ENCODE measurements at regions not wholly inside any gene's neighbourhood (a gene's known extent, or its start where the extent isn't known, plus 50 kb on each side); places are given as distances from the start of the nearest gene placed in this dataset.
"Not testable (repeated sequence)": the region's sequence is repeated elsewhere in the genome, so short reads cannot be mapped to it uniquely, and the experiment has no call there.

- H3K4me3 ChIP-seq (ENCODE audit: low read depth, low read length) = no peak overlapping the region
Measured at GRCh38 chr15:36177590-36178302, 401.7 kb upstream of the CDIN1 start.

DNA sequence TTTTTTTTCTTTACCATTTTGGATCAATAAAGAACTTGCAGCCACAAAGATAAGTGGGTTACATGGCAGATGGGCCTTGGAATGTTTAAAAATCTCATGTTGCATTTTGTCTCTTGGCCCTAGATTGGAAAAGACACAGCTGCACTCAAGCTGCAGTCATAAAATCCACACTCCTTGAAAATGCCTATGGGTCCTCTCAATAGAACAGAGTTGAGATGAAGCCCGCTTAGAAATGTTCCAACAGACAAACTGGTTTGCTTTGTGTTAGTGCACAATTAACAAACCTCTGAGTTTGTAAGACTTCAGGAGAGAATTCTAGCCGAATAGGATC is 401.2 kb upstream of the CDIN1 start:
- TF ChIP-seq CTCF (IDR thresholded peaks at IDR 0.05; ENCODE audit: low read depth, low read length) = no peak
- no peak overlapping the region for H3K4me3 ChIP-seq (ENCODE audit: low read depth, low read length)

More at GRCh38 chr15:36177590-36178302, 401.7 kb upstream of the CDIN1 start:
- no peak for TF ChIP-seq CTCF (IDR thresholded peaks at IDR 0.05; ENCODE audit: low read depth, low read length)

DNA sequence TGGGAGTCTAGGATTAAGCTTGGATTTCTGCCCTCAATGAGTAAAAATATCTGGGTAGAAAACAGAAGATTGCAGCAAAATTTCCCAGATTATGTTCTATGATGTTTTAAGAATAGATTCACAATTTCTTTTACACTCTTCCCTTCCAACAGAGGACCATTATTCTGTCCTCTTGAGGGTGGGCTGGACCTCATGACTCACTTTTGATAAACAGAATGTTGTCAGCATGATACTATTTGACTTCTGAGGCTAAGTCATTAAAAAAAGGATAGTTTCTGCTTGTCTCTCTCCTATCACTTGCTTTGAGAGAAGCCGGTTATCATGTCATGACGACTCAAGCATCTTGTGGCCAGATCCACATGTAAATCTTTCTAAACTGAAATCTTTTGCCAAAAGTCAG is 396.2 kb upstream of the CDIN1 start:
- TF ChIP-seq CTCF (IDR thresholded peaks at IDR 0.05; ENCODE audit: low read depth, low read length) = no peak
- no peak overlapping the region for H3K4me3 ChIP-seq (ENCODE audit: low read depth, low read length)

- TF ChIP-seq CTCF (IDR thresholded peaks at IDR 0.05; ENCODE audit: low read depth, low read length) = no peak
- H3K4me3 ChIP-seq (ENCODE audit: low read depth, low read length) = no peak overlapping the region
Measured at GRCh38 chr15:36185438-36185837, 394.0 kb upstream of the CDIN1 start.

- H3K4me3 ChIP-seq (ENCODE audit: low read depth, low read length) = no peak overlapping the region
- no peak for TF ChIP-seq CTCF (IDR thresholded peaks at IDR 0.05; ENCODE audit: low read depth, low read length)
Measured at GRCh38 chr15:36185845-36186244, 393.6 kb upstream of the CDIN1 start.

GRCh38 chr15:36186376-36186775 is 393.1 kb upstream of the CDIN1 start:
- TF ChIP-seq CTCF (IDR thresholded peaks at IDR 0.05; ENCODE audit: low read depth, low read length) = no peak
- H3K4me3 ChIP-seq (ENCODE audit: low read depth, low read length) = no peak overlapping the region

DNA sequence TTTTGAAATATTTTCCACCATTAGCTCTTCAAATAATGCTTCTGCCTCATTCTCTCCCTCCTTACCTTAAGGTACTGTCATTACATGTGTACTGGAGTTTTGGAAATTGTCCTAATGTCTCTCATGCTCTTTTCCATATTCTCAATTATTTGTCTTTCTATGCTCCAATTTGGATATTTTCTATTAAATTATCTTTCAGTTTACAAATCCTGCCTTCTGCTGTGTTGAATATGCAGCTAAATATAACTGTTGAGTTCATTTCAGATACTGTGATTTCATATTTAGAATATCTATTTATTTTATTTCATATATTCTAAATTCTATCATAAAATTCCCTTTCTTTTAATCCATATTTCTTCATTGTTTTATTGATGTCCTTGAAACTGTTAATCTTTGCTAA is 388.0 kb upstream of the CDIN1 start:
- TF ChIP-seq CTCF (IDR thresholded peaks at IDR 0.05; ENCODE audit: low read depth, low read length) = no peak

DNA sequence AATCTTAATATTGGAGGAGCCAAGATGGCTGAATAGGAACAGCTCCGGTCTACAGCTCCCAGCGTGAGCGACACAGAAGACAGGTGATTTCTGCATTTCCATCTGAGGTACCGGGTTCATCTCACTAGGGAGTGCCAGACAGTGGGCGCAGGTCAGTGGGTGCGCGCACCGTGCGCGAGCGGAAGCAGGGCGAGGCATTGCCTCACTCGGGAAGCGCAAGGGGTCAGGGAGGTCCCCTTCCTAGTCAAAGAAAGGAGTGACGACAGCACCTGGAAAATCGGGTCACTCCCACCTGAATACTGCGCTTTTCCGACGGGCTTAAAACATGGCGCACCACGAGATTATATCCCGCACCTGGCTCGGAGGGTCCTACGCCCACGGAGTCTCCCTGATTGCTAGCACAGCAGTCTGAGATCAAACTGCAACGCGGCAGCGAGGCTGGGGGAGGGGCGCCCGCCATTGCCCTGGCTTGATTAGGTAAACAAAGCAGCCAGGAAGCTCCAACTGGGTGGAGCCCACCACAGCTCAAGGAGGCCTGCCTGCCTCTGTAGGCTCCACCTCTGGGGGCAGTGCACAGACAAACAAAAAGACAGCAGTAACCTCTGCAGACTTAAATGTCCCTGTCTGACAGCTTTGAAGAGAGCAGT is 383.9 kb upstream of the CDIN1 start:
- H3K4me3 ChIP-seq (ENCODE audit: low read depth, low read length) = not testable (repeated sequence)

More for the DNA sequence above, 388.0 kb upstream of the CDIN1 start:
- H3K4me3 ChIP-seq (ENCODE audit: low read depth, low read length) = no peak overlapping the region

All from WI38 (cell line).